Type B pancreatic cell (in vitro differentiated cells): ENCODE measurements at regions not wholly inside any gene's neighbourhood (a gene's known extent, or its start where the extent isn't known, plus 50 kb on each side); places are given as distances from the start of the nearest gene placed in this dataset.

Experiments
- DNase-seq: peaks from one replicate; pipeline ENCODE4 v3.0.0; 2021; ENCODE audit warnings: mixed read lengths; ENCODE audit not compliant: unreplicated experiment; ENCODE audit errors: extremely low spot score
- H3K27ac Mint-ChIP-seq: 2 replicates; pipeline ENCODE4 v1.8.0; 2021; ENCODE audit warnings: mild to moderate bottlenecking, mixed read lengths
- H3K27me3 Mint-ChIP-seq: 2 replicates; pipeline ENCODE4 v1.8.0; 2021; ENCODE audit warnings: mixed read lengths
- H3K36me3 Mint-ChIP-seq: 2 replicates; pipeline ENCODE4 v1.8.0; 2021; ENCODE audit warnings: mixed read lengths
- H3K4me1 Mint-ChIP-seq: one replicate; pipeline ENCODE4 v1.8.0; 2021; ENCODE audit warnings: mixed read lengths; ENCODE audit not compliant: unreplicated experiment
- H3K4me3 Mint-ChIP-seq: 2 replicates; pipeline ENCODE4 v1.8.0; 2021; ENCODE audit warnings: mild to moderate bottlenecking, mixed read lengths
- H3K9me3 Mint-ChIP-seq: 2 replicates; pipeline ENCODE4 v1.8.0; 2021; ENCODE audit warnings: mixed read lengths
- CTCF ChIP-seq: fragments of 200-600 bp; sonication (generic); conservative IDR thresholded peaks from 2 replicates; pipeline ENCODE4 v1.5.0; 2021; ENCODE audit warnings: antibody characterized with exemption, mild to moderate bottlenecking

- peaks cover 11% of the 10 kb centered on the region for H3K27me3 Mint-ChIP-seq
- H3K4me1 Mint-ChIP-seq = peaks cover 36% of the 10 kb centered on the region
Observed at GRCh38 chr20:48538856-48539255, 288.9 kb downstream of the PREX1 start.

GRCh38 chr20:48538058-48538825, 289.6 kb downstream of the PREX1 start:
- Mint-ChIP-seq H3K36me3 (no peaks in the 10 kb centered on the region), H3K4me1 (peaks cover 36% of the 10 kb centered on the region), H3K27ac (peak overlapping the region; percentile 71), H3K4me3 (peak overlapping the region; percentile 20), H3K9me3 (no peaks in the 10 kb centered on the region), H3K27me3 (peaks cover 10% of the 10 kb centered on the region)
- no peak for DNase-seq
- TF ChIP-seq CTCF = no peak

More at GRCh38 chr20:48538856-48539255, 288.9 kb downstream of the PREX1 start:
- H3K36me3 Mint-ChIP-seq = no peaks in the 10 kb centered on the region
- no peaks in the 10 kb centered on the region for H3K9me3 Mint-ChIP-seq
- H3K4me3 Mint-ChIP-seq = peak overlapping the region; percentile 20
- H3K27ac Mint-ChIP-seq = peak overlapping the region; percentile 71
- DNase-seq = no peak
- TF ChIP-seq CTCF = no peak

GRCh38 chr20:48536206-48536605, 291.6 kb downstream of the PREX1 start:
- Mint-ChIP-seq H3K4me3 (no peak overlapping the region), H3K27me3 (peaks cover 10% of the 10 kb centered on the region), H3K4me1 (peaks cover 28% of the 10 kb centered on the region), H3K27ac (no peak overlapping the region), H3K9me3 (no peaks in the 10 kb centered on the region), H3K36me3 (no peaks in the 10 kb centered on the region)
- no peak for DNase-seq
- TF ChIP-seq CTCF = no peak

GRCh38 chr20:48535556-48535955, 292.2 kb downstream of the PREX1 start:
- H3K4me1 Mint-ChIP-seq = peaks cover 28% of the 10 kb centered on the region
- no peak for TF ChIP-seq CTCF
- no peak overlapping the region for H3K27ac Mint-ChIP-seq
- no peaks in the 10 kb centered on the region for H3K9me3 Mint-ChIP-seq
- H3K4me3 Mint-ChIP-seq = no peak overlapping the region
- H3K36me3 Mint-ChIP-seq = no peaks in the 10 kb centered on the region
- no peak for DNase-seq
- H3K27me3 Mint-ChIP-seq = peaks cover 8% of the 10 kb centered on the region

GRCh38 chr20:48532028-48532427, 295.8 kb downstream of the PREX1 start:
- Mint-ChIP-seq H3K36me3 (no peaks in the 10 kb centered on the region), H3K4me1 (peaks cover 6% of the 10 kb centered on the region), H3K4me3 (no peak overlapping the region), H3K27ac (no peak overlapping the region), H3K27me3 (peaks cover 11% of the 10 kb centered on the region), H3K9me3 (no peaks in the 10 kb centered on the region)
- no peak for TF ChIP-seq CTCF
- DNase-seq = no peak
